ENCODE measurements at regions not wholly inside any gene's neighbourhood (a gene's known extent, or its start where the extent isn't known, plus 50 kb on each side); places are given as distances from the start of the nearest gene placed in this dataset.

DNA sequence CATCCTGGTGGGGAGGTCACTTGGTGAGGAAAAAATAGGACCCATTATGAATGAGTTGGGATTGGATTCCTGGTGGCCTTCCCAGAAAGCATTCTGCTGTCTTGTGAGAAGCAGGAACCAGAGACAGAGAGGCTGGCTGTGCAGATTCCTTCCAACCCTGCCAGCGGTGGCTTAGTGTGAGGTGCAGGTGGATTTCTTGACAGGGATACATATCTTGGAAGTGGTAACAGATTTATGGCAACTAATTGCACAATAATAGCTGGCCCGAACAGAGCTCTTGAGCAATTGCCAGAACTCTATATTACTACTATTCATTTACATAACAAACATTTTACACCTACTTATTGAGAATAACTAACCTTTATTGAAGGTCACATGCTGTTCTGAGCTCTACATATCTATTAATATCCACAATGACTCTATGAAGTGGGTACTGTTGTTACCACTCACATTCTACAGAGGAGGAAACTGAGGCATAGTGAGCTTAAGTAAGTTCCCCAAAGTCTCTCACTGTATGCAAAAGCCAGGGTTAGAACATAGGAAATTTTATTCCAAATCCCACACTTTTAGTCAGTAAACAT lies 173.9 kb upstream of the SERP2 start:
- ChIA-PET POLR2A (no interaction called here), CTCF (interaction anchor here (1.6 kb wide), 1 partner anchor 9 kb away, joined by 7 read pairs; no protein-coding TSS in a partner anchor)
- Mint-ChIP-seq H3K27me3 (peaks cover 64% of the 10 kb centered on the region), H3K27ac (no peak overlapping the region), H3K4me1 (peaks cover 44% of the 10 kb centered on the region), H3K9me3 (no peaks in the 10 kb centered on the region), H3K4me3 (no peak overlapping the region), H3K36me3 (ENCODE audit: low read depth) (no peaks in the 10 kb centered on the region)
- no peak for DNase-seq

GRCh38 chr13:44206434-44206833 lies 167.2 kb upstream of the SERP2 start:
- peaks cover 57% of the 10 kb centered on the region for H3K27me3 Mint-ChIP-seq
- CTCF ChIA-PET = no interaction called here

GRCh38 chr13:44207476-44207875 lies 166.1 kb upstream of the SERP2 start:
- Mint-ChIP-seq H3K4me1 (no peaks in the 10 kb centered on the region), H3K9me3 (peaks cover 3% of the 10 kb centered on the region), H3K27me3 (peaks cover 51% of the 10 kb centered on the region), H3K27ac (no peak overlapping the region), H3K4me3 (no peak overlapping the region), H3K36me3 (ENCODE audit: low read depth) (no peaks in the 10 kb centered on the region)
- POLR2A ChIA-PET = no interaction called here
- CTCF ChIA-PET = no interaction called here
- DNase-seq = no peak

More at GRCh38 chr13:44206434-44206833, 167.2 kb upstream of the SERP2 start:
- Mint-ChIP-seq H3K27ac (no peak overlapping the region), H3K36me3 (ENCODE audit: low read depth) (no peaks in the 10 kb centered on the region), H3K4me1 (no peaks in the 10 kb centered on the region), H3K4me3 (no peak overlapping the region), H3K9me3 (peaks cover 3% of the 10 kb centered on the region)
- POLR2A ChIA-PET = no interaction called here
- DNase-seq = no peak

DNA sequence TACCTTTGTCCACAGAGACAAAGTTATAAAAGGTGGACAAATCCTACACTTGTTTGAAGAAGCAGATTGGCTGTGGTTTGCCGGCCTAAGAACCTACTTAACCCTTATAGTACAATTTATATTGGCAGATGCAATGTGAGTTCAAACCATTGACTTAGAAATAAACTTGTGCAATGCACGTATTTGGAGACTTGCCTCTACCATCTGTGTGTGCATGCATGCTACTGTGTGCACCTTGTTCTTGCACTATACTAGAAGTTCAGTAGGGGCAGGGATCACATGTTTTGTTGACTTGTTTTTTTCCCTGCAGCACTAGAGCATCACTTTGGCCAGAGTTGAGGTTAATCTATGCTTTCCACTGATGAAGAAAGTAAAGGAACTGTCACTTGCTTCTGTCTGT lies 163.1 kb upstream of the SERP2 start:
- POLR2A ChIA-PET = no interaction called here
- Mint-ChIP-seq H3K36me3 (ENCODE audit: low read depth) (no peaks in the 10 kb centered on the region), H3K4me3 (no peak overlapping the region), H3K27ac (no peak overlapping the region), H3K9me3 (peaks cover 3% of the 10 kb centered on the region), H3K4me1 (no peaks in the 10 kb centered on the region), H3K27me3 (peaks cover 44% of the 10 kb centered on the region)
- no peak for DNase-seq
- CTCF ChIA-PET = no interaction called here

GRCh38 chr13:44211286-44211685 lies 162.3 kb upstream of the SERP2 start:
- Mint-ChIP-seq H3K36me3 (ENCODE audit: low read depth) (no peaks in the 10 kb centered on the region), H3K4me1 (no peaks in the 10 kb centered on the region), H3K27ac (no peak overlapping the region), H3K9me3 (no peaks in the 10 kb centered on the region), H3K4me3 (no peak overlapping the region), H3K27me3 (peaks cover 46% of the 10 kb centered on the region)
- ChIA-PET POLR2A (no interaction called here), CTCF (no interaction called here)
- DNase-seq = no peak

DNA sequence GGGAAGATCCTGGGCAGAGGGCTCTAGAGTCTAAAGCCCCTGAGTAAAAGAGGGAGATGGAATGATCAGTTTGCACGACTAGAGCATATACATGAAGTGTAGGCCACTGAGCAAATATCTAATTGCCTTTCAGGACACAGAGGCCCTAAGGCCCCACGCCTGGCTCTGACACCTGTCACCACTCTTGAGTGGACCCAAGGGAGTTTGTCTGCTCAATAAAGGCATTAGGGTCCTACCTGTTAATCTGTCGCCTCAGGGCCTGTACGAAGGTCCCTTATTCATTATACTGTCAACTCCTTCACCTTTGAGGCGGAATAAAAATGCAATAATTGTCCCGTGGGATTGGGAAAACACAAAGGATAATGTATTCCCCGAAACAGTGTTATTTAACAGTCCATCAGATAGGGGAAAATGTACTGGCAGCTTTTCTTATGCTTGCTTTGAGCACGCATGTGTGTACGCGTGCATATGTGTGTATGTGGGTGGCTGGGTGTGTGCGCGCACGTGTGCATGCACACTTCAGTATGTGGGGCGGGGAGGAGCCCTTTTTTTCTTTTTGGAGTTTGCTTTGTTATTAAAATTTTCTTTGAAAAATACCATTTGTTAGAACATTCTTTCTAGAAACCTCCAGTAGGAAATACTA lies 161.8 kb upstream of the SERP2 start:
- DNase-seq = no peak
- Mint-ChIP-seq H3K9me3 (no peaks in the 10 kb centered on the region), H3K27me3 (peaks cover 42% of the 10 kb centered on the region), H3K4me3 (no peak overlapping the region), H3K36me3 (ENCODE audit: low read depth) (no peaks in the 10 kb centered on the region), H3K27ac (no peak overlapping the region), H3K4me1 (no peaks in the 10 kb centered on the region)
- ChIA-PET POLR2A (no interaction called here), CTCF (no interaction called here)

DNA sequence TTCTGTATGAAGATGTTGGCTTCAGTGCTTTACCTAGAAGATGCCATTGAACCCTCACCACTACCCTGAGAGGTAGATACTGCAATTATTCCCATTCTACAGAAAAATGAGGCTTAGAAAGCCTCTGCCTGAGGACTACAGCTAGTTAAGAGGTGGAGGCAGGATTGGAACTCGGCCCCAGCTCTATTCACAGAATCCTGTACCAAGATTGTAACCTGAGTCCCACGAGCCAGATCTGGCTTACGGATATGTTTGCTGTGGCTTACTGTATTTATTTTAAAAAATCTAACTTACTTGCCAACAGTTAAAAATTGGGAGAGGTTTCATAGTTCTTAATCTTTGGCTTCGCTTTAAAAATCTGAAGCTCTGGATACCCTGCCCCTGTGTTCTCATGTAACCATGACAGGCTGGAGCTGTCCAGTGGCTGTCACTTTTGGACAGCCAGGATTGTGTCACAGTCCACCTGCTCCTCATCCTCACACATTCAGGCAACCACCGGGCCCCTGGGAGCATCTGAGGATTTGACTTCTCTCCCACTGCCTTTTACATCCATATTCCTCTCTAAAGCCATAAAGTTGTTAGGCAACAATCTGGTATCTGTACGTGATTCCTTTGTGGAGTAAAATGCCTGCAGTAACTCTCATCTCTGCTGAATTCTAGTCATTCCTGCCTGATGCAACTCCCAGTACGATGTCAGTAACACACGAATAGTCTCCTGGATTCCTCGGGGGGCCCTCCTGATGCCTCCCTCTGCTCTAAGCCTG lies 160.8 kb upstream of the SERP2 start:
- Mint-ChIP-seq H3K36me3 (ENCODE audit: low read depth) (no peaks in the 10 kb centered on the region), H3K9me3 (no peaks in the 10 kb centered on the region), H3K27ac (no peak overlapping the region), H3K4me3 (no peak overlapping the region), H3K4me1 (no peaks in the 10 kb centered on the region), H3K27me3 (peaks cover 37% of the 10 kb centered on the region)
- DNase-seq = no peak
- ChIA-PET POLR2A (no interaction called here), CTCF (no interaction called here)

GRCh38 chr13:44218501-44219240 lies 155.0 kb upstream of the SERP2 start:
- ChIA-PET CTCF (no interaction called here), POLR2A (no interaction called here)
- DNase-seq = no peak
- Mint-ChIP-seq H3K36me3 (ENCODE audit: low read depth) (no peaks in the 10 kb centered on the region), H3K9me3 (no peaks in the 10 kb centered on the region), H3K4me1 (no peaks in the 10 kb centered on the region), H3K4me3 (no peak overlapping the region), H3K27me3 (peaks cover 27% of the 10 kb centered on the region), H3K27ac (no peak overlapping the region)

DNA sequence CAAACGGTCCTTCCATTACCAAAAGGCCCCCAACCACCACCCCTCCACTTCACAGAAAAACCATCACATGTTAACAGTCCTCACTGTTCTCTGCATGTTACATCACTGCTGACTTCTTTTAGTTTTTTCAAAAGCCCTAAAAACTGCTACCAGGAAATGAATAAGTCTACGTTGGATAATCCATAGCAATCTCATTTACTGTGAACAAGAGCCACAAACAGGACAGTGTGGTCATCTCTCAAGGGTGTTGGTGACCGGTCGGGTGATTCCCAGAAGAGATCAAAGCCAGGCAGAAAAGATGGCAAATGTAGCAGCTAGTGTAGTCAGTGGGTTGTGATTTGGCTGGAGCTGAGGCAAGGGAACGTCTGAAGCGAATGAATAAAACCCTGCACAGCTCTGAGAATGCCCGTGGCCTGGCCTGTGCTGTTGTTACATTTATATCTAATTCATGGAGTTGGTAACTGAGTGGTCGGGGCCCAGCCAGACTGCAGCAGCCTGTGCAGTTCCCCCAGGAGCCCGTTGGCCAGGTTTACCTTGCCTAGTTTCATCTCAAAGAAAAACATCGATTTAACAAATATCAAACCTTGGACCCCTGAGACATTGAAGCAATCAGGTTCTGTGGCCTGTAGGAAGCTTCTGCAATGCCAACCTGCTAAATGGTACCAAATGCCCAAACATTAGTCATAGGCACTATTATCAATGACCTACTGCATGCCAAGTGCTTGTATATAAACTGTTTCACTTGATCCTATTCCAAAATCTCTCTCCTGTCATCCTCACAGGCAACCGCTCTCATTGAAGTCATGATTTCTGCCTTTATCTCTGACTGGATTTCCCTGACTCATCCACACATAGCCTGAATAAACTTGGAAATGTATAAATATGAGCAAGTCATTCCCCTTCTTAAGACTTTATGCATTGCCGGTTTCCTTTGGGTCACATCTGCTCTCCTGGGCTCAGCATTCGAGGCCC lies 153.8 kb upstream of the SERP2 start:
- Mint-ChIP-seq H3K36me3 (ENCODE audit: low read depth) (no peaks in the 10 kb centered on the region), H3K4me1 (no peaks in the 10 kb centered on the region), H3K27me3 (peaks cover 26% of the 10 kb centered on the region), H3K27ac (no peak overlapping the region), H3K9me3 (no peaks in the 10 kb centered on the region), H3K4me3 (no peak overlapping the region)
- DNase-seq = no peak
- POLR2A ChIA-PET = no interaction called here
- CTCF ChIA-PET = no interaction called here

DNA sequence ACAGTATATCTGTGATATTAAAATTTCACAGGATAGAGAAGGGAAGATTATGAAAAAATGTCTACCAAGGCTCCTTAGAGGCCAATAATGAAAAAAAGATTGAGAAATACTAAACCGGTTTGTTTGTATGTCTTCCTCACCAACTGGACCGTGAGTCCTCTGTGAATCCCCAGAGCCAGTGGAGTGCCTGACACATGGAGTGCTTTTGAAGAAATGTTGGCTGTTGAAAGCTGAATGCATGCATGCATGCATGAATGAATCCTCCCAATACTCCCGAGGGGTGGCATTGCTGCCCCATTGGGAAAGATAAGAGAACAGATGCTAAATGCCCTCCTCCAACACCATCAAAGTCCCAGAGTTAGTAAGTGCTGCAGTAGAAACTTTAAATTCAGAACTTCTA lies 152.7 kb upstream of the SERP2 start:
- Mint-ChIP-seq H3K27me3 (peaks cover 25% of the 10 kb centered on the region), H3K9me3 (no peaks in the 10 kb centered on the region), H3K4me3 (no peak overlapping the region), H3K27ac (no peak overlapping the region), H3K36me3 (ENCODE audit: low read depth) (no peaks in the 10 kb centered on the region), H3K4me1 (no peaks in the 10 kb centered on the region)
- ChIA-PET CTCF (no interaction called here), POLR2A (no interaction called here)
- no peak for DNase-seq

DNA sequence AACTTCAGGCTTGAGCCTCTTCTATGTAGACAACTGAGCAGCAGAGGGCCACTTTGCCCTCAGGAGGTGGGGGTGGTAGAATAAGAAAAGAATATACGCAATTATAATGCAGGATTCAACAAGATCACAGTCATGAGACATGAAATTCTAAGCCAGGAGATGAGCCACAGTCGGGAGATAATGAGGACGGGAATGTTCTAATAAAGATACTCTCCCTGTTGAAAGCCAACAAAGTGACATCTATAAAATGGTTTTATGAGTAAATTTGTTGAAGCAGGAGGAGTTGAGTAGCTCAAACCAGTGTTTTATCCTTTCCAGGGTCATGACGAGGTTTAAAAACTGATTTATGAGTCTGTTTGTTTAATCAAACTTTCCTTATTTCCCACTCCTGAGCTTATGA lies 152.0 kb upstream of the SERP2 start:
- Mint-ChIP-seq H3K27ac (no peak overlapping the region), H3K36me3 (ENCODE audit: low read depth) (no peaks in the 10 kb centered on the region), H3K27me3 (peaks cover 22% of the 10 kb centered on the region), H3K9me3 (no peaks in the 10 kb centered on the region), H3K4me1 (no peaks in the 10 kb centered on the region), H3K4me3 (no peak overlapping the region)
- ChIA-PET CTCF (no interaction called here), POLR2A (no interaction called here)
- DNase-seq = no peak

DNA sequence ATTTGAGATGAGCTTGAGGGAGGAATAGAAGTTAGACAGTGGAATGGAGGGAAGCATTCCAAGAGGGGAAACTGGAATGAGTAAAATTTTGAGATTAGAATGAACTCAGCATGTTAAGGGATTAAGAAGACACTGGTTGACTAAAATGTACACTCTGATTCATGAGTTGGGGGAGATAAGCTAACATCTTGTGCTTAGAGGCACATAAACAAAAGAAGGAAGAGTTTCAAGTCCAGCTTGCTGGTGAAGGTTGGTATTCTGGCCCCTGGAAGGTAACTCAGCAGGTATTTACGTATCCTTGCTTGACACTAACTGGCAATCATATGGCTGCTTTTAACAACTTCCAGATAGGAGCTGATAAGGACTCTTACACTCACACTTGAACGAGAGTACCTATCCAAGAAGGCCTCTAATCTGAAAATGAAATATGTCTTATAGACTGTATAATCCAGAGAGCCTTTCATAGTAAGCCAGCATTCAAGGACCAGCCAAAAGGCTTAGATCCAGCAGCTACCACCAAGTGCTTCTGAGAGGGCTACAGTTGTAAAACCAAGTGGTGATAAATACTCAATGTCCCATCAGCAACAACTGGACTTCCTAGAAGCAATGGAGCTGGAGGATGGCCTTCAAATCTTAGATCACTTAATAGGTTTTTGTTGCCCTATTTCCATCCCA lies 149.7 kb upstream of the SERP2 start:
- ChIA-PET CTCF (interaction anchor here (1.8 kb wide), 1 partner anchor 33 kb away, joined by 4 read pairs; no protein-coding TSS in a partner anchor), POLR2A (no interaction called here)
- no peak for DNase-seq
- H3K9me3 Mint-ChIP-seq = no peaks in the 10 kb centered on the region
- H3K4me3 Mint-ChIP-seq = no peak overlapping the region
- H3K4me1 Mint-ChIP-seq = no peaks in the 10 kb centered on the region
- H3K36me3 Mint-ChIP-seq (ENCODE audit: low read depth) = no peaks in the 10 kb centered on the region
- peaks cover 27% of the 10 kb centered on the region for H3K27me3 Mint-ChIP-seq
- H3K27ac Mint-ChIP-seq = no peak overlapping the region

Measured in activated CD4-positive, alpha-beta memory T cell treated with anti-CD3 and anti-CD28 coated beads, Interleukin-2, amount 10 ng/mL, durations not matched to agents 7 days and 5 days (primary cell).